Esophagus muscularis mucosa (tissue), 4 donors: ENCODE measurements at regions not wholly inside any gene's neighbourhood (a gene's known extent, or its start where the extent isn't known, plus 50 kb on each side); places are given as distances from the start of the nearest gene placed in this dataset.

Experiments used
- DNase-seq: peaks from one replicate; pipeline ENCODE4 v3.0.0-alpha.2; 2017; ENCODE audit errors: extremely low spot score
- H3K27ac ChIP-seq, 4 donors: fragments of 200-600 bp; sonication (generic); replicated peaks in 1 of 4; 1 replicate in 3 of 4; 2 replicates in 1 of 4; pipeline ENCODE4 v1.5.1; 2016 to 2019; ENCODE audit warnings: mild to moderate bottlenecking in 1 of 4
- H3K27me3 ChIP-seq, 4 donors: fragments of 200-600 bp; sonication (generic); one replicate each; pipeline versions ENCODE4 v1.5.1 to v1.6.0; 2016 to 2019
- H3K36me3 ChIP-seq, 4 donors: fragments of 200-600 bp; sonication (generic); one replicate each; pipeline ENCODE4 v1.5.1; 2016 to 2019
- H3K4me1 ChIP-seq, 4 donors: fragments of 200-600 bp; sonication (generic); one replicate each; pipeline ENCODE4 v1.5.1; 2016 to 2019
- H3K4me3 ChIP-seq, 4 donors: fragments of 200-600 bp; sonication (generic); 1 replicate in 2 of 4; 2 replicates in 2 of 4; pipeline ENCODE4 v1.5.1; 2016 to 2019; ENCODE audit warnings: mild to moderate bottlenecking in 4 of 4, moderate library complexity in 1 of 4
- H3K9me3 ChIP-seq, 4 donors: fragments of 200-600 bp; sonication (generic); 1 replicate in 3 of 4; 2 replicates in 1 of 4; pipeline ENCODE4 v1.5.1; 2016 to 2019
- EP300 ChIP-seq: sonication (generic); formaldehyde crosslinking; IDR thresholded peaks from one replicate; pipeline ENCODE4 v1.6.1; 2017; ENCODE audit warnings: antibody characterized with exemption
- POLR2A ChIP-seq: fragments of 450-650 bp; IDR thresholded peaks from one replicate; pipeline ENCODE4 v1.6.1; 2017; ENCODE audit warnings: antibody characterized with exemption, moderate library complexity, mild to moderate bottlenecking, low read depth
- POLR2AphosphoS5 ChIP-seq, 2 donors: sonication (generic); formaldehyde crosslinking; IDR thresholded peaks; one replicate each; pipeline ENCODE4 v1.6.1; 2017; ENCODE audit warnings: antibody characterized with exemption in 2 of 2
- WGBS: methylation state at CpG from one replicate; pipeline ENCODE4 v1.1.5; 2018; 5-methylcytosine and 5-hydroxymethylcytosine counted together
- intact Hi-C: fragments of 100-400 bp; cut with DNase I; formaldehyde crosslinking; loops from one replicate; pipeline ENCODE4 v1.15.1; 2023
- TF ChIP-seq, protein P1 (sequence below), 3 experiments: fragments of 200-600 bp in 2 of 3; fragments of 450-650 bp in 1 of 3; sonication (generic) in 2 of 3; IDR thresholded peaks; one replicate each; pipeline ENCODE4 v1.5.1; 2017 to 2019; ENCODE audit warnings: antibody characterized with exemption in 3 of 3, mild to moderate bottlenecking in 2 of 3, moderate library complexity in 1 of 3

DNA sequence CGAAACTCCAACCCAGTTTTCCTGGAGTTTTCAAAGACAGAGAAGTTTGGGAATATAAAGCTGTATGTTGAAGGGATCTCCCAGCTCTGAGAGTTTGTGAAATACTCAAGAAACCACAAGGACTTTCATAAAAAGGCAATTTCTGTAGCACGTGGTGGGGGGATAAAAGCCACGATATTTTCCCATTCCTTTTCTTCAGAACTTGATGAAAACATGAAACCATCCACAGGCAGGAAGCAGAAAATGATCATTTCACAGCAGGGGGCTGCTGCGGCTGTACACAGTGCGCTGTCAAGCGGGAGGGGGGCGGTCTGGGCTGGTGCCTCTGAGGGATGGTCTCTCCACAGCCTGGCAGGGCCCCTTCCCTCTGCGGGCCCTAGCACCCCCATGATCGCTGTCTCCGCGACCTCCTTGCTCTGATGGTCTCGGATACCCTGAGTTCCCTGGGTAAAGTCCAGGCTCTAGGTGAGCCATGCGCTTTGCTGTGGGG, 423.2 kb downstream of the MN1 start:
- intact Hi-C loops = no loop called here
- Histone ChIP-seq H3K9me3 (no peaks in the 10 kb centered on the region), H3K36me3 (no peaks in the 10 kb centered on the region), H3K4me3 (no peak overlapping the region), H3K27ac (no peak overlapping the region), H3K4me1 (no peaks in the 10 kb centered on the region), H3K27me3 (peaks cover 0 to 5% (median 0%) of the 10 kb centered on the region in 4 donors)
- peak; percentile 85 for DNase-seq
- TF ChIP-seq POLR2A (no peak), EP300 (no peak), POLR2AphosphoS5 (IDR thresholded peaks at IDR 0.05) (no peak)
- TF ChIP-seq, protein P1, sequence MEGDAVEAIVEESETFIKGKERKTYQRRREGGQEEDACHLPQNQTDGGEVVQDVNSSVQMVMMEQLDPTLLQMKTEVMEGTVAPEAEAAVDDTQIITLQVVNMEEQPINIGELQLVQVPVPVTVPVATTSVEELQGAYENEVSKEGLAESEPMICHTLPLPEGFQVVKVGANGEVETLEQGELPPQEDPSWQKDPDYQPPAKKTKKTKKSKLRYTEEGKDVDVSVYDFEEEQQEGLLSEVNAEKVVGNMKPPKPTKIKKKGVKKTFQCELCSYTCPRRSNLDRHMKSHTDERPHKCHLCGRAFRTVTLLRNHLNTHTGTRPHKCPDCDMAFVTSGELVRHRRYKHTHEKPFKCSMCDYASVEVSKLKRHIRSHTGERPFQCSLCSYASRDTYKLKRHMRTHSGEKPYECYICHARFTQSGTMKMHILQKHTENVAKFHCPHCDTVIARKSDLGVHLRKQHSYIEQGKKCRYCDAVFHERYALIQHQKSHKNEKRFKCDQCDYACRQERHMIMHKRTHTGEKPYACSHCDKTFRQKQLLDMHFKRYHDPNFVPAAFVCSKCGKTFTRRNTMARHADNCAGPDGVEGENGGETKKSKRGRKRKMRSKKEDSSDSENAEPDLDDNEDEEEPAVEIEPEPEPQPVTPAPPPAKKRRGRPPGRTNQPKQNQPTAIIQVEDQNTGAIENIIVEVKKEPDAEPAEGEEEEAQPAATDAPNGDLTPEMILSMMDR (IDR thresholded peaks at IDR 0.05) = no peak
- 66% methylated on average over 13 of the region's 13 CpGs for WGBS

DNA sequence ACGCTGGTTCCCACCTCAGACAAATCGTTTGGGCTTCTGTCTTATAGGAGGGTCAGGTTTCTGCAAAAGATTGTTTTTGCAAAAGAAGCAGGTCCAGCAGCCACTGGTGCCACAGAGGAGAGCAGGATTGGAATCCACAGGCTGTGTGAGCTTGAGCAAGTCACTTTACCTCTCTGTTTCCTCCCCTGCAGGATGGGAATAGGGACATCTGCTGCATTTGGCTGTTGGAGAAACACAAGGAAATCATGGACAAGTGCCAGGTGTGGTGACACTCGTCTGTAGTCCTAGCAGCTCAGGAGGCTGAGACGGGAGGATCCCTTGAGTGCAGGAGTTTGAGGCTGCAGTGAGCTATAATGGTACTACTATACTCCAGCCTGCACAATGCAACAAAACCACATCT, 422.6 kb downstream of the MN1 start:
- no peak overlapping the region for H3K4me3 ChIP-seq
- no peak overlapping the region for H3K27ac ChIP-seq
- 72% methylated on average over 4 of the region's 4 CpGs for WGBS
- no peaks in the 10 kb centered on the region for H3K4me1 ChIP-seq
- TF ChIP-seq POLR2A = no peak
- no peak for TF ChIP-seq EP300
- TF ChIP-seq, protein P1 (IDR thresholded peaks at IDR 0.05) = no peak
- TF ChIP-seq POLR2AphosphoS5 (IDR thresholded peaks at IDR 0.05) = no peak
- intact Hi-C loops = no loop called here
- peak; percentile 64 for DNase-seq
- no peaks in the 10 kb centered on the region for H3K36me3 ChIP-seq
- peaks cover 0 to 8% (median 0%) of the 10 kb centered on the region in 4 donors for H3K27me3 ChIP-seq
- no peaks in the 10 kb centered on the region for H3K9me3 ChIP-seq

DNA sequence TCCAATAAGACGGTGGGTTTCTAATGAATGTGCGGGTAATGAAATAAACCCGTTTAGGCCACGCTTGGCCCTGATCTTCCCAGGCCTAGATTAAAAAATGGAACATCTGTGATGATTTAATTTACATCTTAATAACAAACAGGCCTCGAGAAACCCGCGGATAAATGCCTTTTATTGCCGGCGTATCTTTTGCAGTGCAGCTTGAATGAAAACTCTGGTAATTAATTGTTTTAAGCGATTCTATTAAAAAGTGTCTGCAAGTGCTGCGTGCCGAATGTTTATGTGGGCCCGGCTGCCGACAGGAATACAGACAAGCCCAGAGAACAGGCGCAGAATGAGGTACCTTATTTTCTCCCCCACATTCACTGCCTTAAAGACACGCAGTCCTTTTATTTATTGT, 420.7 kb downstream of the MN1 start:
- WGBS = 80% methylated on average over 16 of the region's 16 CpGs
- Histone ChIP-seq H3K9me3 (no peaks in the 10 kb centered on the region), H3K4me3 (no peak overlapping the region), H3K36me3 (no peaks in the 10 kb centered on the region), H3K27me3 (peaks cover 0 to 11% (median 0%) of the 10 kb centered on the region in 4 donors), H3K27ac (no peak overlapping the region), H3K4me1 (no peaks in the 10 kb centered on the region)
- DNase-seq = no peak
- TF ChIP-seq POLR2AphosphoS5 (IDR thresholded peaks at IDR 0.05) (no peak), POLR2A (no peak), EP300 (no peak)
- TF ChIP-seq, protein P1 (IDR thresholded peaks at IDR 0.05) = no peak
- intact Hi-C loops = no loop called here

DNA sequence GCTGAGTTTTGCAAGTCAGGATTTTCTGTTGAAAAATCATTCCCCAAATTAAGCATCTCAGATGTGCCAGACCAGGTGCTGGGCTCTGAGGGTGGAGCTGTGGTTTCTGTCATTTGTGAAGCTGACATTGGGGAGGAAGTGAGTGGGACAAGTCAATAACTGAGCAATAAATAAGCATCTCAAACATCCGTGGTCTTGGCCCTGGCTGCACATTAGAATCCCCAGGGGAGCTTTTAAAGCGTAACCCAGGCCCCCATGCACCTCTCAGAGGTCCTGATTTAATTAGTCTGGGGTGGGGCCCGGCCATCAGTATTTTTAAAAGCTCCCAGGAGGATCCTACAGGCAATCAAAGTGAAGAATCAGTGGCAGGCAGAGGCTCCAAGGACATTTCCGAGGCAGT, 420.0 kb downstream of the MN1 start:
- no peaks in the 10 kb centered on the region for H3K9me3 ChIP-seq
- TF ChIP-seq POLR2AphosphoS5 (IDR thresholded peaks at IDR 0.05) = no peak
- no peak for TF ChIP-seq POLR2A
- no peak for TF ChIP-seq EP300
- TF ChIP-seq, protein P1 (IDR thresholded peaks at IDR 0.05) = no peak
- DNase-seq = peak; percentile 57
- no peak overlapping the region for H3K27ac ChIP-seq
- WGBS = 72% methylated on average over 4 of the region's 4 CpGs
- no peaks in the 10 kb centered on the region for H3K4me1 ChIP-seq
- H3K27me3 ChIP-seq = peaks cover 0 to 18% (median 0%) of the 10 kb centered on the region in 4 donors
- intact Hi-C loops = no loop called here
- H3K36me3 ChIP-seq = no peaks in the 10 kb centered on the region
- no peak overlapping the region for H3K4me3 ChIP-seq
